ENCODE measurements at regions not wholly inside any gene's neighbourhood (a gene's known extent, or its start where the extent isn't known, plus 50 kb on each side); places are given as distances from the start of the nearest gene placed in this dataset.
"Not testable (repeated sequence)": the region's sequence is repeated elsewhere in the genome, so short reads cannot be mapped to it uniquely, and the experiment has no call there.

GRCh38 chr22:22754961-22755777 is 110.8 kb downstream of the GGTLC2 start:
- DNase-seq (ENCODE audit: low spot score) (peak; percentile 40), ATAC-seq (no peak)

GRCh38 chr22:22755778-22756100 is 111.3 kb downstream of the GGTLC2 start:
- DNase-seq (ENCODE audit: low spot score) (no peak), ATAC-seq (no peak)

DNA sequence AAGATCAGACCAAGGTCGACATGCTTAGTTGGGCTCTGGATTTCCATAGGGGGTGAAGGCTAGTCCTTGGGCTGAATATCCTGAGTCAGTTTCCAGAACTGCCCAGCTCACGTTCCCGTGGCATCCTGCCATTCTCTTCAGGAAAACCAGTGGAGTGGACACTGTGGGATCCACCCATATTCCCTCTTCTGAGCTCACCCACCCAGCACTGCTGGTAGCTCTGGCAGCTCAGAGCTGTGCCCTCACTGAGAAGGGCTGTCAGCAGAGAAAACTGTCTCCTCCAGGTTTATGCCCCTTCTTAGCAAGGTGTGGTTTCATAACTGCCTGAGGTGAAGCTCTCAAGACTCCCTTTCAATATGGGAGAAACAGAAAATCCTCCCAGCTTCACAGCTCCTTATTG is 111.7 kb downstream of the GGTLC2 start:
- no peak for DNase-seq (ENCODE audit: low spot score)
- ATAC-seq = no peak

DNA sequence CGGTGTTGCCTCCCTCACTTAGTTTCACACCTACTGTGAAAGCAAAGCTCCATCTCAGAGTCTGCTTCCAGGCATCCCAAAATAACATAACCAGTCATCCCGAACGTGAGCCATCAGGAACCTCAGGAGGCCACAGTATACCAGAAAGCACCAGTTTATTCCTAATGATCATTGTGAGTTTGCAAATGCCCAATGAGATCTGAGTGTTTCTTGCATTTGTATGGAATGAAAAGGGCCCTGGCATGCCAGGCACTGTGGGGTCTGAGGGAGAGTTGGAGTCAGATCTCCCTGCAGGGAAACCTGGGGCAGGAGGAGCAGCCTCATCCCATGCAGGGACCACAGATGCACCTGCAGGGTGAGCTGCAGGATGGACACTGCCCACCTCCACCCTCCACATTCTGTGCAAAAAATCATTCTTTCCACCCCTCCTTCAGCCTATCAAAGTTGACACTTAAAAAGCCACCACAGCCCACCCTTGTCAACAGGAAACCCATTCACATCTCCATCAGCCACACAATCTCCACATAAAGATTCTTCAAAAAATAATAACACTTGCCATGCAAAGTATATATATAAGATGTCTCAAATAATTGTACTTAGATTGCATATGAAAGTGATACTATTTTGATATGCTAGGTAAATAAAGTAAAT is 112.3 kb downstream of the GGTLC2 start:
- not testable (repeated sequence) for DNase-seq (ENCODE audit: low spot score); ATAC-seq

DNA sequence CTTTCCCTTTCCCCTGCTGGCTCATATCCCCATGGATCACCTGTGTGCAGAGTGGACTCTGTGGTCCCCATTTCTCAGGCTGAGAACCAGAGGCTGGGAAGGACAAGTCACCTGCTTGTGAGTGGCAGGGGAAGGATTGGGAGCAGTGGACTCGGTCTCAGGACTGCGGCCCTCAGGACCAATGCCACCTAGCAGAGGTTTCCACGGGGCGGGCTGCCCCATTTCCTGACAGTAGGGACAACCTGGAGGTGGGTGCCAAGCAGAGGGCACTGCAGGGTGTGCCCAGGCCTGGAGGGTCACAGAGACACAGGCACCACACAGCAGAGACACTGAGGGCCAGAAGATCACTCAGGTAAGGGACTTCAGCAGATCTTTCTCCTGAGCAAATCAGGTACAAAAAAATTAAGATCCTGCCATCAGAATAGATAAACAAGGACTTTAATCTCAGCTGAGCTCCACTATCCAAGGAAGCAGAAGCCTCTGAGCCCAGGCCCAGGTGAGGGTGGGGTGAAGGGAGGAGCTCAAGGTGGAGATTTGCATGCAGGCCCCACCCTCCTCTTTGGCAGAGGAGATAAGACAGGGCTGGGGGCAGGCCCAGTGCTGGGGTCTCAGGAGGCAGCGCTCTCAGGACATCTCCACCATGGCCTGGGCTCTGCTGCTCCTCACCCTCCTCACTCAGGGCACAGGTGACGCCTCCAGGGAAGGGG is 113.8 kb downstream of the GGTLC2 start:
- DNase-seq (ENCODE audit: low spot score) (peak; percentile 41), ATAC-seq (peak; percentile 59)

DNA sequence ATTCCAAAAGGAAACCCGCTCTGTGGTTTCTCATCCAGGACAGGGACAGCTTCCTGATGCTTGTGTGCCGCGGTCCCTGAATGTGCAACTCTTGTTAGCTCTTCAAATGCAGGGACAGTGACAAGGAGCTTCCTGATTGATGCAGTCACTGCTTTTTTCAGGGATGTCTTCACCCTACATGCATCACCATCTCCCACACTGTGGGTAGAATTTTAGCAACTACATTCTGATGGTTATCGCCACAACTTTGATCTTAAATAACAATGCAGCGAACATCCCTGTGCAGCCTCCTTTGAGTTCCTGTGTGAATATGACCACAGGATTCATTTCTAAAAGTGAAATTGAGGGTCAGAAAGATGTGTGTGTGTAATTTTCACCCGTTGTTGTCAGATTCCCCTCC is 115.0 kb downstream of the GGTLC2 start:
- no peak for ATAC-seq
- no peak for DNase-seq (ENCODE audit: low spot score)

DNA sequence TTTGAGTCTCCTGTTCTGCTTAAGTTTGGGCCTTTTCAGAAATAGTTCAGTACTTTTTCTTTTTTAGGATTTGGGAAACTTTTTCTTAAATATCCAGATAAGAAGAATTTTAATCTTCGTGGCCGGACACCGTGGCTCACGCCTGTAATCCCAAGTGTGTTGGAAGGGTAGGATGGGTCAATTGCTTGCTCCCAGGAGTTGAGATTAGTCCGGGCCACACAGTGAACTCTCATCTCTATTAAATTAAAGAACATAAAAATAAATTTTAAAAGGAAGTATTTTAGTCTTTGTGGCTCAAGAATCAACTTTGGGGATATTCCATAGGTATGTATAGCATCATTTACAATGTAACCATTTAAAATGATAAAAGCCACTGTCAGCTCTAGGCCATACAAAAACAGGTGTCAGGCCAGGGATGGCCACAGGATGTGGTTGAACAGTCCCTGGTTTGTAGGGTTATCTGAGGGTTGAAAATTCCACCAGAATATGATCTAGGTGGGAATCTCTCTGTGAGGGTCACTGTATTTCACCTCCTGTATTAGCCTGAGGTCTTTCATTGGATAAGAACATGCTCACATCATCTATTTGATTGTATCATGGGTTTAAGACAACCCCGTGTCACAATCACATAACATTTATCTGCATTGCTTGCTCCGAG is 115.6 kb downstream of the GGTLC2 start:
- DNase-seq (ENCODE audit: low spot score) = no peak
- ATAC-seq = no peak

DNA sequence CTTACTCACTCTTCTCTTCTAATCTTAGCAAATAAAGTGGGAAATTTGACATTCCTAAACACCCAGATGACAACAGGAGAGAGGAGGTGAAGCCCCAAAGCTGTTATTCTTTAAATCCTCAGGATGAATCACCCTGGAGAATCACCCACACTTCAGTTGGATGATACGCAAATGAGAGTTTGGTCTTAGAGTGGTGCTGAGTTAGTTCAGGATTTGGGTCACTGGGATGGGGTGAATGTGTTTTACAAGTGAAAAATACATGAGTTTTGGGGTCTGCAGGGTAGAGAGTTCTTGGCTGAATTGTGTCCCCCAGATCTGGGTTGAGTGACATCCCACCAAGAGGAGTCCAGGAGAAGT is 117.2 kb downstream of the GGTLC2 start:
- DNase-seq (ENCODE audit: low spot score) = no peak
- ATAC-seq = no peak

- ATAC-seq = no peak
- DNase-seq (ENCODE audit: low spot score) = peak; percentile 28
These were observed 117.8 kb downstream of the GGTLC2 start for GRCh38 chr22:22761963-22762772.

DNA sequence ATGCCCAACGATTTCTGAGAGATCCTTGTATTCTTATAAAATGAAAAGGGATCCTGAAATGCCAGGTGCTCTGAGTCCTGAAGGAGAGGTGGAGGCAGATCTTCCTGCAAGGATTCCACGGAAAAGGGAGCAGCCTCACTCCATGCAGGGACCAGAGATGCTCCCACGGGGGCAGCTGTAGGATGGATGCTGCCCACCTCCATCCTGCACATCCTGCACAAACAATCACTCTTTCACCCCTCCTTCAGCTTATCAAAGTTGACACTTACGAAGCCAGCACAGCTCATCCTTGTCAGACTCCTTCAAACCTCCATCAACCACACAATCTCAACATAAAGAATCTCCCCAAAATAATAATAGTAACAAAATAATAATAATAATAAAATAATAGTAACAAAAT is 119.1 kb downstream of the GGTLC2 start:
- DNase-seq (ENCODE audit: low spot score) (no peak), ATAC-seq (no peak)

DNA sequence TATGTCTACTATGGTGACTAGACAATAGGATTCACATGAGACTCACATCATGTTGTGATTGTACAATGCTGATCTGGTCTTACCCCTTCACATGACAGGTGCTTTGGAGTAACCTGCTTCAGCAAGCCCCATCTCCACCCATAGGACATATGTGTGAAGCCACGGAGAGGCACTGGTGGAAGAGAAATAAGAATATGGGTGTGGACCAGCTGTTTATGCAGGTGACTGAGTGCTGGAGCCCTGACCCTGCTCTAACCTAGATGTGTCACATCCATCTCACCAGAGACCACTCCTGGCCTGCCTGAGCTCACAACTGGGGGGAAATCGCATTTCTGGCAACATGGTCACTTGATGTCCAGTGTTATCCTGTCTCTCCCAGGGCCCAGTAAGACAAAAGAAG is 119.7 kb downstream of the GGTLC2 start:
- ATAC-seq (no peak), DNase-seq (ENCODE audit: low spot score) (no peak)

GRCh38 chr22:22767876-22768602 is 119.6 kb upstream of the IGLL5 start:
- ATAC-seq = peak; percentile 60
- peak; percentile 48 for DNase-seq (ENCODE audit: low spot score)

GRCh38 chr22:22768885-22769284 is 118.7 kb upstream of the IGLL5 start:
- DNase-seq (ENCODE audit: low spot score) = no peak
- ATAC-seq = no peak

DNA sequence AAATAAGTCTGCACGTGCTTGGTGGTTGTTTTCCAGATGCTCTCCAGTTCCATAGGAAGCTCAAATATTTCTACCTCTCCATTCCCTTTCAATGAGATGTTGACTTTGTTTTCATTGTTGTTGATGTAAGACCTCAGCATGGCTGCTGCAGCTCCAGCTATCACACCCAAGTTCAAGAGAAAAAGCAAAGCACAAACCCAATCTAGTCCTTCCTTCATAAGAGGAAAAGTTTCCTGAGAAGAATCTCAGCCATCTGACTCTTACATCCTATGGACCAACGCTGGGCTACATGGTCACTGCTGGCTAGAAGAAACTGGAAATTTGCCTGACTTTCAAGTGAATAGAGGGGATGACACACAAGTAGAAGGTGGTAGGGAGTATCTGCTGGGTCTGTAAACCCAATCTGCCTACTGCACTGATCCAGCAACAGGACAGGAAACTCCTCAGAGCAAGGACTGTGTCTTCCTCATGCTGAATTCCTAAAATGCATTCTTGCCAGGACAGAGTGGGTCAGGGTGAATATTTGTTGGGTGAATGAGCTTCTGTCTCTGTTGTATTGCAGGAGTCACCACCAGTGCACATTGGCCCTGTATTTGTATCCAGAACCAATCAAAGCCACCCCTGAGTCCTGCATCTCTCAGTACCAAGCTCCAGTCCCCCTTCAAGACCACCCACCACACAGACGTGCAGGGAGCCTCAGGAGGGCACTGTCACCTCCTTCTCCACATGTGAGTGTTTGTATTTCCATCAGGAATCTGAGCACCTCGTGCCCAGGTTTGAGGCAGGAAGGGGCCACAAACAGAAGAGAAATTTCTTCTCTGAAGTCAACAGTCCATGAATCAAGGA is 118.0 kb upstream of the IGLL5 start:
- ATAC-seq (no peak), DNase-seq (ENCODE audit: low spot score) (no peak)

DNA sequence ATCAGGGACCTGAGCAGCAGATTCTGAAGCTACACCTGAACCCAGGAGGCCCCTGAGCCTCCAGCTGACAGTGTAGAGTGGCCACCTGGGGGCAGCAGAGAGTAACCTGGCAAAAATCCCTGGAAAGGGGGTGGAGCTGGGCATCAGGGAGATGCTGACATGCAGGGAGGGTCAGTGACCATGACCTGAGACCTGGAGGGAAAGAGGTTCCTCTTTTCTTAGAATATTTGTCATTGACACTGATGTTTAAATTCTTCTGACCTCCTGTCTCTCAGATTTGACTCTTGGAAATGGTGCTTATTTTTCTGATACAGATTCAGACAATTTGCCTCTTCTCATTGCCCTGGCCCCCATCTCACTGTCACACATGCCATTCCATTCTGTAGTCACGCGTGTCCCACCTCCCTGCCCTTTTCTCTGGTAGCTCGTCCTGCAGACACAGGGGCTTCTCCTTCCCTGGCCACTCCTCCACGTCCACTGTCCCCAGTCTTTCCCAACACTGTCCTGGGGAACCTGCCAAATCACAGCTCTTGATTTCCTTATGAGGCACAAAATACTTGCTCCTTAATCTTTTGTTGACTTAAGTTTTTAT is 117.2 kb upstream of the IGLL5 start:
- DNase-seq (ENCODE audit: low spot score) (peak; percentile 79), ATAC-seq (peak; percentile 96)

DNA sequence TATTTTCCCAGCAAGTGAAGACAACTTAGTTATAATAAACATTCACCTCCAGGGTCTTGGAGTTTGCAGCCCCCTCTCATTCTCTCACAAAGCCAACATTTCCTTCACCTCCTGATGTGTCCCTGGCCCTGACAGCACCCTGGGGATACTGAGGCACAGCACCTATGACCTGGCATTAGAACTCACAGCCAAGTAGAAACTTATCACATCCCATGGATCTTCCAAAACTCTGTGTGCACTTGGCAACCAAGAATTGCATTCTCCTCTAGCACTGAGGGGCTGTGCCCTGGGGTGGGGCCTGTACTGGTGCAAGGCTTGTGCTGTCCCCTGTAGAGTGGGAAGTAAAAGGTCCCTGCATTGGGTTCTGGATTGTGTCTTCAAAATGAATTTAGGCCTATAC is 116.7 kb upstream of the IGLL5 start:
- ATAC-seq (no peak), DNase-seq (ENCODE audit: low spot score) (peak; percentile 38)

DNA sequence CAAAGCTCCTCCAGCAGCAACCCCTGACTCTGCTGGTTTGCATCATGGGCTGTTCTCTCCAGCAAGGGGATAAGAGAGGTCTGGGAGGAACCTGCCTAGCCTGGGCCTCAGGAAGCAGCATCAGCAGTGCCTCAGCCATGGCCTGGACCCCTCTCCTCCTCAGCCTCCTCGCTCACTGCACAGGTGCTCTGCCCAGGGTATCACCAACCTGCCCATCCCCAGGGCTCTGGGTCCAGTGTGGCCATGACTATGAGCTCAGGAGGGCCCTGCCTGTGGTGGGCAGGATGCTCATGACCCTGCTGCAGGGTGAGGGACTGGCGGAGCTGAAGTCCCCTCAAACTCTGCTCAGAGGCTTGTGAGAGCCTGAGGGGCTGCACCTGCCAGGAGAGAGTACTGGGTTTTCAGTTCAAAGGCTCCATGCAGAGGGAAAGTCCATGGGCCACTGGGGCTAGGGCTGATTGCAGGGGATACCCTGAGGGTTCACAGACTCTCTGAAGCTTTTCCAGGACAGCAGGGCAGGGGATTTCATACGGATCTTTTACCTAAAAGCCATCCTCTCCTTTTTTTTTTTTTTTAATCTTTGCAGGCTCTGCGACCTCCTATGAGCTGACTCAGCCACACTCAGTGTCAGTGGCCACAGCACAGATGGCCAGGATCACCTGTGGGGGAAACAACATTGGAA is 115.8 kb upstream of the IGLL5 start:
- ATAC-seq = no peak
- DNase-seq (ENCODE audit: low spot score) = peak; percentile 35

- DNase-seq (ENCODE audit: low spot score) = peak; percentile 29
- ATAC-seq = no peak
These were observed 115.2 kb upstream of the IGLL5 start for GRCh38 chr22:22772396-22772795.
